SK-N-MC (cell line): ENCODE measurements at regions not wholly inside any gene's neighbourhood (a gene's known extent, or its start where the extent isn't known, plus 50 kb on each side); places are given as distances from the start of the nearest gene placed in this dataset.

ENCODE experiments used
- EZH2 ChIP-seq: fragments of 200-600 bp; sonication (generic); IDR thresholded peaks from one replicate; pipeline ENCODE4 v1.6.1; 2017; ENCODE audit warnings: antibody characterized with exemption
- POLR2AphosphoS5 ChIP-seq: IDR thresholded peaks from 2 replicates; pipeline ENCODE4 v1.6.1; 2012; ENCODE audit warnings: mild to moderate bottlenecking, low read depth, low read length, borderline replicate concordance

GRCh38 chr10:130470973-130471372, 334.8 kb downstream of the GLRX3 start:
- no peak for TF ChIP-seq POLR2AphosphoS5
- no peak for TF ChIP-seq EZH2
